ENCODE measurements at regions not wholly inside any gene's neighbourhood (a gene's known extent, or its start where the extent isn't known, plus 50 kb on each side); places are given as distances from the start of the nearest gene placed in this dataset.

DNA sequence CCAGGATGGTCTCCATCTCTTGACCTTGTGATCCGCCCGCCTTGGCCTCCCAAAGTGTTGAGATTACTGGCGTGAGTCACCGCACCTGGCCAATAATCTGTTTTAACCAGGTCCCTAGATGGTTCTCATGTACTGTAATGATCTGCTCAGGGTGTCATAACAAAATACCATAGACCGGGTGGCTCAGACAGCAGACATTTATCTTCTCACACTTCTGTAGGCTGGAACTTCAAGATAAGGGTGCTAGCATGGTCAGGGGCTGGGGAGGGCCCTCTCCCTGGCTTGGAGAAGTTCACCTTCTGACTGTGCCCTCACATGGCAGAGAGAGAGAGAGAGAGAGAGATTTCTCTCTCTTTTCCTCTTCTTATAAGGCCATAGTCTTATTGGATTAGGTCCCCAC, 279.4 kb upstream of the LYZL1 start:
- TF ChIP-seq, protein P1, sequence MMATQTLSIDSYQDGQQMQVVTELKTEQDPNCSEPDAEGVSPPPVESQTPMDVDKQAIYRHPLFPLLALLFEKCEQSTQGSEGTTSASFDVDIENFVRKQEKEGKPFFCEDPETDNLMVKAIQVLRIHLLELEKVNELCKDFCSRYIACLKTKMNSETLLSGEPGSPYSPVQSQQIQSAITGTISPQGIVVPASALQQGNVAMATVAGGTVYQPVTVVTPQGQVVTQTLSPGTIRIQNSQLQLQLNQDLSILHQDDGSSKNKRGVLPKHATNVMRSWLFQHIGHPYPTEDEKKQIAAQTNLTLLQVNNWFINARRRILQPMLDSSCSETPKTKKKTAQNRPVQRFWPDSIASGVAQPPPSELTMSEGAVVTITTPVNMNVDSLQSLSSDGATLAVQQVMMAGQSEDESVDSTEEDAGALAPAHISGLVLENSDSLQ (IDR thresholded peaks at IDR 0.05): peak; percentile 63
- TF ChIP-seq, protein P2, sequence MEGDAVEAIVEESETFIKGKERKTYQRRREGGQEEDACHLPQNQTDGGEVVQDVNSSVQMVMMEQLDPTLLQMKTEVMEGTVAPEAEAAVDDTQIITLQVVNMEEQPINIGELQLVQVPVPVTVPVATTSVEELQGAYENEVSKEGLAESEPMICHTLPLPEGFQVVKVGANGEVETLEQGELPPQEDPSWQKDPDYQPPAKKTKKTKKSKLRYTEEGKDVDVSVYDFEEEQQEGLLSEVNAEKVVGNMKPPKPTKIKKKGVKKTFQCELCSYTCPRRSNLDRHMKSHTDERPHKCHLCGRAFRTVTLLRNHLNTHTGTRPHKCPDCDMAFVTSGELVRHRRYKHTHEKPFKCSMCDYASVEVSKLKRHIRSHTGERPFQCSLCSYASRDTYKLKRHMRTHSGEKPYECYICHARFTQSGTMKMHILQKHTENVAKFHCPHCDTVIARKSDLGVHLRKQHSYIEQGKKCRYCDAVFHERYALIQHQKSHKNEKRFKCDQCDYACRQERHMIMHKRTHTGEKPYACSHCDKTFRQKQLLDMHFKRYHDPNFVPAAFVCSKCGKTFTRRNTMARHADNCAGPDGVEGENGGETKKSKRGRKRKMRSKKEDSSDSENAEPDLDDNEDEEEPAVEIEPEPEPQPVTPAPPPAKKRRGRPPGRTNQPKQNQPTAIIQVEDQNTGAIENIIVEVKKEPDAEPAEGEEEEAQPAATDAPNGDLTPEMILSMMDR (IDR thresholded peaks at IDR 0.05 in 2 of 3, conservative IDR thresholded peaks at IDR 0.05 in 1 of 3; ENCODE audit: insufficient read depth in 2 of 3, low read depth in 1 of 3, low read length in 3 of 3): no peak
- TF ChIP-seq ZNF561 (CRISPR knock-in tag; conservative IDR thresholded peaks at IDR 0.05): no peak
- TF ChIP-seq NRF1 (conservative IDR thresholded peaks at IDR 0.05 in 1 of 2, IDR thresholded peaks at IDR 0.05 in 1 of 2): peak; percentile 35 to 49
- no peak for TF ChIP-seq ETV5 (CRISPR knock-in tag; IDR thresholded peaks at IDR 0.05; ENCODE audit: low read depth)
- peak; percentile 91 for TF ChIP-seq JUND (IDR thresholded peaks at IDR 0.05; ENCODE audit: borderline replicate concordance, low read depth, low read length)
- peak; percentile 89; the same call in 2 of the 3 replicates for TF ChIP-seq JUND (tag; IDR thresholded peaks at IDR 0.05; ENCODE audit: borderline replicate concordance, low read depth, low read length)
- TF ChIP-seq ZBTB1 (CRISPR knock-in tag; IDR thresholded peaks at IDR 0.05; ENCODE audit: borderline replicate concordance, low read depth): no peak
- TF ChIP-seq, protein P3, sequence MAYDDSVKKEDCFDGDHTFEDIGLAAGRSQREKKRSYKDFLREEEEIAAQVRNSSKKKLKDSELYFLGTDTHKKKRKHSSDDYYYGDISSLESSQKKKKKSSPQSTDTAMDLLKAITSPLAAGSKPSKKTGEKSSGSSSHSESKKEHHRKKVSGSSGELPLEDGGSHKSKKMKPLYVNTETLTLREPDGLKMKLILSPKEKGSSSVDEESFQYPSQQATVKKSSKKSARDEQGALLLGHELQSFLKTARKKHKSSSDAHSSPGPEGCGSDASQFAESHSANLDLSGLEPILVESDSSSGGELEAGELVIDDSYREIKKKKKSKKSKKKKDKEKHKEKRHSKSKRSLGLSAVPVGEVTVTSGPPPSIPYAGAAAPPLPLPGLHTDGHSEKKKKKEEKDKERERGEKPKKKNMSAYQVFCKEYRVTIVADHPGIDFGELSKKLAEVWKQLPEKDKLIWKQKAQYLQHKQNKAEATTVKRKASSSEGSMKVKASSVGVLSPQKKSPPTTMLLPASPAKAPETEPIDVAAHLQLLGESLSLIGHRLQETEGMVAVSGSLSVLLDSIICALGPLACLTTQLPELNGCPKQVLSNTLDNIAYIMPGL (CRISPR knock-in tag; IDR thresholded peaks at IDR 0.05): no peak
- peak; percentile 69 for TF ChIP-seq MTA3 (IDR thresholded peaks at IDR 0.05; ENCODE audit: borderline replicate concordance)
- no peak for TF ChIP-seq HDAC6 (IDR thresholded peaks at IDR 0.05; ENCODE audit: low read depth, low read length)
- no peak for TF ChIP-seq POLR2A (conservative IDR thresholded peaks at IDR 0.05)
